Fibroblast of villous mesenchyme (primary cell): ENCODE measurements at regions not wholly inside any gene's neighbourhood (a gene's known extent, or its start where the extent isn't known, plus 50 kb on each side); places are given as distances from the start of the nearest gene placed in this dataset.

Experiments used
- DNase-seq: peaks from one replicate; pipeline ENCODE4 v3.0.0-alpha.2; 2010; ENCODE audit warnings: low read depth
- H3K4me3 ChIP-seq: 2 replicates; pipeline ENCODE4 v1.5.1; 2011; ENCODE audit warnings: low read depth, mild to moderate bottlenecking, low read length
- TF ChIP-seq, protein P1 (sequence below): IDR thresholded peaks from 2 replicates; pipeline ENCODE4 v1.5.1; 2012; ENCODE audit warnings: low read depth, mild to moderate bottlenecking, low read length; ENCODE audit not compliant: insufficient read depth

DNA sequence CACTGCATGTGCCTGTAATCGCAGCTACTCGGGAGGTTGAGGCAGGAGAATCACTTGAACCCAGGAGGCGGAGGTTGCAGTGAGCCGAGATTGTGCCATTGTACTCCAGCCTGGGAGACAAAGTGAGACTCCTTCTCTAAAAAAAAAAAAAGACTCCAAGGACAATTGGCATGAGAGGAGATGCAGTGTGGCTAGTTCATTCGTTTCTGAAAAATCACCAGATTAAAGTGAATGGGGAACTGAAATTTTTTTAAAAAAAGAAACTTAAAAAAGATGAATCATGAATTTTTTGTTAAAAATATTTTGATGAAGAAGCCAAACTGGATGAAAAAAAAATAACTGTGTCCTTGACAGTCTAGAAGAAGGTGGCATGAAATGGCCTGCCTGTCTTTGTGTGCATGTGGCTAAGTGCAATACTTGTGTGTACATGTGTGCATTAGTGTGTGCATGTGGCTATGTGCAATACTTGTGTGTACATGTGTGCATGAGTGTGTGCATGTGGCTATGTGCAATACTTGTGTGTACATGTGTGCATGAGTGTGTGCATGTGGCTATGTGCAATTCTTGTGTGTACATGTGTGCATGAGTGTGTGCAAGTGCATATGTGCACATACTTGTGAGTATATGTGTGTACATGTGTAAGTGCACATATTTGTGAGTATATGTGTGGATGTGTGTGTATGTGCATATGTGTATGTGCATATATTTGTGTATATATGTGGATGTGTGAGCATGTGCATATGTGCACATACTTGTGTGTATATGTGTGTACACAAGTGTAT, 391.7 kb upstream of the KLF6 start:
- no peak overlapping the region for H3K4me3 ChIP-seq
- no peak for DNase-seq
- TF ChIP-seq, protein P1, sequence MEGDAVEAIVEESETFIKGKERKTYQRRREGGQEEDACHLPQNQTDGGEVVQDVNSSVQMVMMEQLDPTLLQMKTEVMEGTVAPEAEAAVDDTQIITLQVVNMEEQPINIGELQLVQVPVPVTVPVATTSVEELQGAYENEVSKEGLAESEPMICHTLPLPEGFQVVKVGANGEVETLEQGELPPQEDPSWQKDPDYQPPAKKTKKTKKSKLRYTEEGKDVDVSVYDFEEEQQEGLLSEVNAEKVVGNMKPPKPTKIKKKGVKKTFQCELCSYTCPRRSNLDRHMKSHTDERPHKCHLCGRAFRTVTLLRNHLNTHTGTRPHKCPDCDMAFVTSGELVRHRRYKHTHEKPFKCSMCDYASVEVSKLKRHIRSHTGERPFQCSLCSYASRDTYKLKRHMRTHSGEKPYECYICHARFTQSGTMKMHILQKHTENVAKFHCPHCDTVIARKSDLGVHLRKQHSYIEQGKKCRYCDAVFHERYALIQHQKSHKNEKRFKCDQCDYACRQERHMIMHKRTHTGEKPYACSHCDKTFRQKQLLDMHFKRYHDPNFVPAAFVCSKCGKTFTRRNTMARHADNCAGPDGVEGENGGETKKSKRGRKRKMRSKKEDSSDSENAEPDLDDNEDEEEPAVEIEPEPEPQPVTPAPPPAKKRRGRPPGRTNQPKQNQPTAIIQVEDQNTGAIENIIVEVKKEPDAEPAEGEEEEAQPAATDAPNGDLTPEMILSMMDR, result no peak

GRCh38 chr10:4174197-4174596, 389.2 kb upstream of the KLF6 start:
- TF ChIP-seq, protein P1, result peak; percentile 39
- no peak overlapping the region for H3K4me3 ChIP-seq
- DNase-seq, result peak; percentile 34

- no peak for DNase-seq
- TF ChIP-seq, protein P1, result no peak
- no peak overlapping the region for H3K4me3 ChIP-seq
Observed at GRCh38 chr10:4170633-4171314, 385.8 kb upstream of the KLF6 start.

DNA sequence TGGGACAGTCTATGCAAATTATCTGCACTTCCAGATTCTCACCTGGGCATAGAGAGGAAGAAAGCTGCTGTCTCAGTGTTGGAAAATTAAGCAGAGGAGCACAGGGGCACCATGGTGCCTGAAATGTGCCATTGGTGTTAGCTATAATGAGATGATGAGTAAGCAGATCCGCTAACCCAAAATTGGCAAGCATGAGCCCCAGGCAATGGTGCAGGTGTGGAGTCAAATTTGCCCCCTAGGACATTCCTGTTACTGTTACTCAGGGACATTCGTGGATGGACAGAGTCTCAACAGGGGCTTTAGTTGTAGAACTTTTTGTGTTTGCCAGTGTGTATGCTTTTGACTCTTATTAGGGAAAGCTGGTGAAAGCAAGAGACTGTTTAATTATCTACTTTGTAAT, 385.2 kb upstream of the KLF6 start:
- H3K4me3 ChIP-seq, result no peak overlapping the region
- TF ChIP-seq, protein P1, result no peak
- no peak for DNase-seq

GRCh38 chr10:4169448-4169847, 384.4 kb upstream of the KLF6 start:
- DNase-seq, result no peak
- TF ChIP-seq, protein P1, result no peak
- no peak overlapping the region for H3K4me3 ChIP-seq

DNA sequence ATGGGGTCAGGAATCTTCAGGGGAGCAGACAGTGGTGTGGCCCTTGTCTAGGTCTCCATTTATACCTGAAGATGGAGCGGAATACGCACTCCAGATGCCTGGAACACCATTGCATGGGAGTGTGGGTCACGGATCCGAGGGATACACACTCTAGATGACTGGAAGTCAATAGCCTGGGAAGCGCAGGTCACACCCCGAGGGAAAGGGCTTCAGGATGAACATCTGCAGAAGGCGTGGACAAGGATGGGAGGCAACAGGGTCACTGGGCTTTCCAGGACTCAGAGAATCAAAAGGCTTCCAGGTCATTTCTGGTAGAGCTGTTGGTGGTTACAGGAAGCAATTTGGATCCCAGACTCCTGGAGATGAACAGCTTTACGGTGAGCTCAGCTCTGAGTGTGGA, 382.2 kb upstream of the KLF6 start:
- TF ChIP-seq, protein P1, result no peak
- DNase-seq, result no peak
- H3K4me3 ChIP-seq, result no peak overlapping the region
